ENCODE measurements at regions not wholly inside any gene's neighbourhood (a gene's known extent, or its start where the extent isn't known, plus 50 kb on each side); places are given as distances from the start of the nearest gene placed in this dataset.

DNA sequence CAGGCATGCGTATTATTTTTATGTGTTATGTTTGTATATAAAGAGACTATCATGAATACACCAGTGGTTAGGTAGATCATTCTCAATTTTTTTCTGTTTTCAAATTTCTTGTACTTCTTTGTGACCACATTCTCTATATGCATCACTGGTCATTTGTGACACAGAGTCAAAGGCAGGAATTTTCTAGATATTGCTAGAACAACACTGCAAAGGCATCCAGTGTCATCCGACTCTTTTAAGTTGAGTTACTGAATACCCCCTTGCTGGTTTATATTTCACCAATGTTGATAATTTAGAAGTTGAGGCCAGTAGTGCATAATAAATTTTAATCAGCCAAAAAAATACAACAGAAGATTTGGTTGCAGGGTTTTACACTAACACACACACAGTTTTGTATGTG is 351.8 kb downstream of the CASP12 start:
- TF ChIP-seq, protein P1, sequence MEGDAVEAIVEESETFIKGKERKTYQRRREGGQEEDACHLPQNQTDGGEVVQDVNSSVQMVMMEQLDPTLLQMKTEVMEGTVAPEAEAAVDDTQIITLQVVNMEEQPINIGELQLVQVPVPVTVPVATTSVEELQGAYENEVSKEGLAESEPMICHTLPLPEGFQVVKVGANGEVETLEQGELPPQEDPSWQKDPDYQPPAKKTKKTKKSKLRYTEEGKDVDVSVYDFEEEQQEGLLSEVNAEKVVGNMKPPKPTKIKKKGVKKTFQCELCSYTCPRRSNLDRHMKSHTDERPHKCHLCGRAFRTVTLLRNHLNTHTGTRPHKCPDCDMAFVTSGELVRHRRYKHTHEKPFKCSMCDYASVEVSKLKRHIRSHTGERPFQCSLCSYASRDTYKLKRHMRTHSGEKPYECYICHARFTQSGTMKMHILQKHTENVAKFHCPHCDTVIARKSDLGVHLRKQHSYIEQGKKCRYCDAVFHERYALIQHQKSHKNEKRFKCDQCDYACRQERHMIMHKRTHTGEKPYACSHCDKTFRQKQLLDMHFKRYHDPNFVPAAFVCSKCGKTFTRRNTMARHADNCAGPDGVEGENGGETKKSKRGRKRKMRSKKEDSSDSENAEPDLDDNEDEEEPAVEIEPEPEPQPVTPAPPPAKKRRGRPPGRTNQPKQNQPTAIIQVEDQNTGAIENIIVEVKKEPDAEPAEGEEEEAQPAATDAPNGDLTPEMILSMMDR (optimal IDR thresholded peaks at IDR 0.05 in 1 of 3, IDR thresholded peaks at IDR 0.05 in 1 of 3, conservative IDR thresholded peaks at IDR 0.05 in 1 of 3; ENCODE audit: extremely low read depth in 1 of 3, insufficient read depth in 2 of 3, low read length in 3 of 3), result no peak
- no peak for TF ChIP-seq EZH2 (IDR thresholded peaks at IDR 0.05; ENCODE audit: low read length)
